Neutrophil (primary cell): ENCODE measurements at regions not wholly inside any gene's neighbourhood (a gene's known extent, or its start where the extent isn't known, plus 50 kb on each side); places are given as distances from the start of the nearest gene placed in this dataset.

Experiments
- H3K27ac ChIP-seq: fragments of 200-600 bp; sonication (generic); 2 replicates; pipeline ENCODE4 v1.5.1; 2016; ENCODE audit warnings: mild to moderate bottlenecking, moderate library complexity
- H3K27me3 ChIP-seq: fragments of 200-600 bp; sonication (generic); 2 replicates; pipeline ENCODE4 v1.6.0; 2016; ENCODE audit warnings: mild to moderate bottlenecking
- H3K36me3 ChIP-seq: fragments of 200-600 bp; sonication (generic); 2 replicates; pipeline ENCODE4 v1.5.1; 2017
- H3K4me1 ChIP-seq, 2 experiments: fragments of 200-600 bp in 1 of 2; sonication (generic) in 1 of 2; 1 replicate in 1 of 2; 2 replicates in 1 of 2; pipeline versions ENCODE4 v1.5.1 to v1.6.1; 2013 to 2016; ENCODE audit warnings: low read depth in 1 of 2, low read length in 1 of 2, mild to moderate bottlenecking in 1 of 2, moderate library complexity in 1 of 2; ENCODE audit not compliant: control insufficient read depth in 1 of 2, insufficient read depth in 1 of 2
- H3K4me3 ChIP-seq, 2 experiments: fragments of 200-600 bp in 1 of 2; sonication (generic) in 1 of 2; 1 replicate in 1 of 2; 2 replicates in 1 of 2; pipeline ENCODE4 v1.5.1; 2013 to 2016; ENCODE audit warnings: low read depth in 1 of 2, low read length in 1 of 2, mild to moderate bottlenecking in 1 of 2, moderate library complexity in 1 of 2
- H3K9me3 ChIP-seq: fragments of 200-600 bp; sonication (generic); 2 replicates; pipeline ENCODE4 v1.5.1; 2016
- CTCF ChIP-seq: fragments of 200-600 bp; sonication (generic); IDR thresholded peaks from 2 replicates; pipeline ENCODE4 v1.5.1; 2016; ENCODE audit warnings: antibody characterized with exemption

GRCh38 chr4:130698251-130698650, 1602.3 kb downstream of the C4orf33 start:
- Histone ChIP-seq H3K27ac (no peak overlapping the region), H3K4me3 (no peak overlapping the region), H3K4me1 (no peaks in the 10 kb centered on the region), H3K9me3 (no peaks in the 10 kb centered on the region), H3K36me3 (no peaks in the 10 kb centered on the region), H3K27me3 (no peaks in the 10 kb centered on the region)
- no peak for TF ChIP-seq CTCF

- Histone ChIP-seq H3K27me3 (no peaks in the 10 kb centered on the region), H3K27ac (no peak overlapping the region), H3K4me1 (no peaks in the 10 kb centered on the region), H3K9me3 (no peaks in the 10 kb centered on the region), H3K36me3 (no peaks in the 10 kb centered on the region), H3K4me3 (no peak overlapping the region)
- TF ChIP-seq CTCF, result no peak
These were observed 1603.1 kb downstream of the C4orf33 start for GRCh38 chr4:130699004-130699403.

GRCh38 chr4:130703211-130703935, 1607.4 kb downstream of the C4orf33 start:
- H3K36me3 ChIP-seq, result no peaks in the 10 kb centered on the region
- no peaks in the 10 kb centered on the region for H3K9me3 ChIP-seq
- no peak overlapping the region for H3K27ac ChIP-seq
- TF ChIP-seq CTCF, result no peak
- no peak overlapping the region for H3K4me3 ChIP-seq
- no peaks in the 10 kb centered on the region for H3K27me3 ChIP-seq
- H3K4me1 ChIP-seq, result no peaks in the 10 kb centered on the region

GRCh38 chr4:130705023-130705422, 1609.1 kb downstream of the C4orf33 start:
- H3K9me3 ChIP-seq, result no peaks in the 10 kb centered on the region
- H3K4me3 ChIP-seq, result no peak overlapping the region
- no peaks in the 10 kb centered on the region for H3K36me3 ChIP-seq
- H3K27ac ChIP-seq, result no peak overlapping the region
- H3K4me1 ChIP-seq, result no peaks in the 10 kb centered on the region
- TF ChIP-seq CTCF, result no peak
- H3K27me3 ChIP-seq, result no peaks in the 10 kb centered on the region

- Histone ChIP-seq H3K27me3 (no peaks in the 10 kb centered on the region), H3K27ac (no peak overlapping the region), H3K9me3 (no peaks in the 10 kb centered on the region), H3K36me3 (no peaks in the 10 kb centered on the region), H3K4me1 (no peaks in the 10 kb centered on the region), H3K4me3 (no peak overlapping the region)
- no peak for TF ChIP-seq CTCF
These were observed 1616.1 kb downstream of the C4orf33 start for GRCh38 chr4:130712038-130712437.
